Ovary (tissue), 7 donors: ENCODE measurements at regions not wholly inside any gene's neighbourhood (a gene's known extent, or its start where the extent isn't known, plus 50 kb on each side); places are given as distances from the start of the nearest gene placed in this dataset.
"Not testable (repeated sequence)": the region's sequence is repeated elsewhere in the genome, so short reads cannot be mapped to it uniquely, and the experiment has no call there.

Source experiments
- DNase-seq, 5 donors: peaks; one replicate each; pipeline ENCODE4 v3.0.0-alpha.2; 2019 to 2020
- H3K27ac ChIP-seq, 2 donors: fragments of 200-600 bp; one replicate each; pipeline versions ENCODE4 v1.5.1 to v1.8.0; 2019 to 2022
- H3K27me3 ChIP-seq: fragments of 200-600 bp; one replicate; pipeline ENCODE4 v1.8.0; 2022
- H3K36me3 ChIP-seq: fragments of 200-600 bp; sonication (generic); one replicate; pipeline ENCODE4 v1.5.1; 2019
- H3K4me1 ChIP-seq: one replicate; pipeline ENCODE4 v1.8.1; 2013; ENCODE audit warnings: mild to moderate bottlenecking, moderate library complexity; ENCODE audit not compliant: insufficient read depth
- H3K4me3 ChIP-seq: fragments of 200-600 bp; sonication (generic); one replicate; pipeline ENCODE4 v1.5.1; 2017
- H3K9me3 ChIP-seq, 2 donors: fragments of 200-600 bp in 1 of 2; sonication (generic) in 1 of 2; one replicate each; pipeline versions ENCODE4 v1.5.1 to v1.8.1; 2013 to 2019; ENCODE audit warnings: mild to moderate bottlenecking in 1 of 2, moderate library complexity in 1 of 2
- CTCF ChIP-seq, 3 donors: fragments of 450-650 bp in 2 of 3; fragments of 200-600 bp in 1 of 3; IDR thresholded peaks; one replicate each; pipeline versions ENCODE4 v1.5.1 to v1.8.0; 2016 to 2022; ENCODE audit warnings: antibody characterized with exemption in 3 of 3, mild to moderate bottlenecking in 1 of 3
- EP300 ChIP-seq: sonication (generic); formaldehyde crosslinking; IDR thresholded peaks from one replicate; pipeline ENCODE4 v1.6.1; 2017; ENCODE audit warnings: antibody characterized with exemption
- POLR2A ChIP-seq: fragments of 450-650 bp; IDR thresholded peaks from one replicate; pipeline ENCODE4 v1.6.1; 2017; ENCODE audit warnings: antibody characterized with exemption, mild to moderate bottlenecking, moderate library complexity
- WGBS, 3 donors: extraction: QIAGEN DNeasy Blood & Tissue Kit in 1 of 3; methylation state at CpG; one replicate each; pipeline versions ENCODE4 v1.1.5 to v1.1.7; 2013 to 2017; 5-methylcytosine and 5-hydroxymethylcytosine counted together
- intact Hi-C, 4 donors: fragments of 100-400 bp; cut with DNase I; formaldehyde crosslinking; loops; one replicate each; pipeline versions ENCODE4 v1.11.0 to v1.15.1; 2022 to 2023
- donor health status: DM: no; HTN: no; CAD: no; lungs with moderate emphysema.
- donor health status: DM: no; HTN: no; CAD: no.
- donor health status: Bipolar disorder and iron deficiency.
- donor health status: DM: no; HTN: no; CAD: no.
- donor health status: DM: yes; HTN: yes; CAD: no.

- H3K36me3 ChIP-seq = no peaks in the 10 kb centered on the region
- TF ChIP-seq CTCF (IDR thresholded peaks at IDR 0.05) = no peak
- no peak for TF ChIP-seq EP300
- no peak for TF ChIP-seq POLR2A
- no peaks in the 10 kb centered on the region for H3K9me3 ChIP-seq
- H3K4me1 ChIP-seq = no peaks in the 10 kb centered on the region
- intact Hi-C loops = no loop called here
- DNase-seq = no peak
- H3K4me3 ChIP-seq = no peak overlapping the region
- H3K27ac ChIP-seq = no peak overlapping the region
- WGBS, 3 donors = 18 to 39% (median 20%) methylated on average over 1 of the region's 1 CpG
- no peaks in the 10 kb centered on the region for H3K27me3 ChIP-seq
These were observed 82.8 kb upstream of the RORB start for GRCh38 chr9:74414325-74414724.

- no peak overlapping the region for H3K4me3 ChIP-seq
- H3K27me3 ChIP-seq = no peaks in the 10 kb centered on the region
- no peaks in the 10 kb centered on the region for H3K9me3 ChIP-seq
- intact Hi-C loops = no loop called here
- no peaks in the 10 kb centered on the region for H3K4me1 ChIP-seq
- no peaks in the 10 kb centered on the region for H3K36me3 ChIP-seq
- no peak for DNase-seq
- H3K27ac ChIP-seq = no peak overlapping the region
- no peak for TF ChIP-seq EP300
- no peak for TF ChIP-seq CTCF (IDR thresholded peaks at IDR 0.05)
- TF ChIP-seq POLR2A = no peak
These were observed 81.1 kb upstream of the RORB start for GRCh38 chr9:74415995-74416394.

- DNase-seq, H3K4me3 ChIP-seq, H3K4me1 ChIP-seq, H3K27ac ChIP-seq, intact Hi-C loops, H3K36me3 ChIP-seq, H3K27me3 ChIP-seq, H3K9me3 ChIP-seq: not testable (repeated sequence)
- WGBS, 3 donors = 83% methylated on average over 16 of the region's 16 CpGs
These were observed 72.6 kb upstream of the RORB start for GRCh38 chr9:74424488-74424887.

GRCh38 chr9:74431467-74431866 lies 65.7 kb upstream of the RORB start:
- no peaks in the 10 kb centered on the region for H3K27me3 ChIP-seq
- no peak for DNase-seq
- H3K27ac ChIP-seq = no peak overlapping the region
- no peaks in the 10 kb centered on the region for H3K4me1 ChIP-seq
- intact Hi-C loops = no loop called here
- no peak overlapping the region for H3K4me3 ChIP-seq
- 65 to 74% (median 71%) methylated on average over 1 of the region's 1 CpG for WGBS, 3 donors
- TF ChIP-seq POLR2A (no peak), EP300 (no peak), CTCF (IDR thresholded peaks at IDR 0.05) (no peak)
- H3K36me3 ChIP-seq = no peaks in the 10 kb centered on the region
- no peaks in the 10 kb centered on the region for H3K9me3 ChIP-seq

- Histone ChIP-seq H3K4me3 (no peak overlapping the region), H3K4me1 (no peaks in the 10 kb centered on the region), H3K27ac (no peak overlapping the region), H3K27me3 (peaks cover 2% of the 10 kb centered on the region), H3K9me3 (no peaks in the 10 kb centered on the region), H3K36me3 (no peaks in the 10 kb centered on the region)
- TF ChIP-seq CTCF (IDR thresholded peaks at IDR 0.05) = no peak
- no peak for TF ChIP-seq POLR2A
- TF ChIP-seq EP300 = no peak
- WGBS, 3 donors = 62 to 66% (median 63%) methylated on average over 2 of the region's 2 CpGs
- intact Hi-C loops = no loop called here
- DNase-seq = no peak
These were observed 53.9 kb upstream of the RORB start for GRCh38 chr9:74443036-74443750.
